ENCODE measurements at regions not wholly inside any gene's neighbourhood (a gene's known extent, or its start where the extent isn't known, plus 50 kb on each side); places are given as distances from the start of the nearest gene placed in this dataset.

- DNase-seq (ENCODE audit: low spot score), result no peak
Observed at GRCh38 chr17:12431188-12431587, 234.5 kb upstream of the MYOCD start.

DNA sequence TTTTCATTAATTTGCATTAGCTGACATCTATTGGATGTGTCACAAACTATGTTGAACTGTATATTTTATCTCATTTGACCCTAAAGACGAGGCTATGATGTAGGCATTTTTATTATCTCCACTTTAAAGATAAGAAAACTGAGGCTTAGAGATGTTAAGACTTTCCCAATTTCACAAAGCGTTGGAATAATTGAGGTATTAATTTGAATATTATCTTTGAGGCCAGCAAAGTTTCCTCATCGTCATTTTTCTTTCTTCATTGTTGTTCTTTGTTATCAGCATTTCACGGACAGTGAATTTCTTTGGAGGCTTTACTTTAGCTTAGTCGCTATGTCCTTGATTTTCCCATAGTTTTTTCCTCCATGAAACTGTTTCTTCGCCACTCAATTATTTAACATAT, 227.5 kb upstream of the MYOCD start:
- DNase-seq (ENCODE audit: low spot score), result no peak

GRCh38 chr17:12438813-12439586, 226.7 kb upstream of the MYOCD start:
- no peak for DNase-seq (ENCODE audit: low spot score)

DNA sequence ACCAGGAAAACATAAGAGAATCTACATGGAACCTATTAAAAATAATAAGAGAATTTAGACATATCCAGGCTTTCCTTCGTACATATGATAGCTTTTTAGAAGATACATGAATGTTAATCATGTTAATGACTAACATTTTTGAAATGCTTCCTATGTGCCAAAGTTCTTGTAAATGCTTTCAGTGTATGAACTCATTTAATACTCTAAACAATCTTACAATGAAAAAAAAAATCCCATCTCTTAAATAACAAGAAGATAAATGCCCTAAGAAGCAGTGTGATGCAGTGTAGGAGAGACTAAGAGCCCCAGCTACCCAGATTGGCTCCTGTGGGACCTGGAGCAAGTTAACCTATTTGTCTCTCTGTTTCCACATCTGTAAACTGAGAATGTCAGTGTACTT, 220.4 kb upstream of the MYOCD start:
- DNase-seq (ENCODE audit: low spot score), result no peak

DNA sequence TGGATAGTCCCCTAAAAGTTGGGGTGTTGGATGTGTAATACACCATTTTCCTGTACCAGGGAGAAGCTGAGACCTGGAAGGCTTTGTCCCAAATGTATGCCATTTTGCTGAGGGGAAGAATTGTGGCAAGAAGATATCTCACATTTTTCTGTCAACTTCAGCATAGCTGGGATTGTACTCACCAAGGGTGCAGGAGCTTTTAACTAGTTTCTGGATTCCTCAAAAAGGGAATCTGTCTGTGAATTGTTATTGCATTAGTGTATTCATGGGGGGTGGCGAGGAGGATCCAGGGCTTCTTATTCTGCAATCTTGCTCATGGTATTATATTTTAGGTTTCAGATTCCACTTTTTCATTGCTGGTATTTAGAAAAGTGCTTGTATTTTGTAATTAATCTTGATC, 208.2 kb upstream of the MYOCD start:
- no peak for DNase-seq (ENCODE audit: low spot score)

DNA sequence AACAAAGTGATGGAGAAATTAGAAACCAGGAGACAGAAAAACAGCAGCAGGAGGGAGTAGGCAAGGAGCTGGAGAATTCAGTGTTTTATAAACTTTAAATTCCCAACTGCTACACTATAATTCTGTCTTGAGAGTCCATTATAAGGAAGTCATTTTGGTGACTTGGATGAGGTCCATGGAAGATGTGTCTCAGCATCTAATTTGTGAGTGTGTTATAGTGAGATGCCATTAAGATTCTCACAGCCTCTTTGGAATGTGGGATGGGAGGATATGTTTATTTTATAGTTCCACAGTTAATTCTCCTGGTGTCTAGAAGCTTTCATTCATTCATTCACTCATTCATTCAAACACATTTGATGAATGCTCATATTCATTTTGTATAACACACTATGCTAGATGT, 206.0 kb upstream of the MYOCD start:
- no peak for DNase-seq (ENCODE audit: low spot score)

GRCh38 chr17:12463102-12463501, 202.6 kb upstream of the MYOCD start:
- DNase-seq (ENCODE audit: low spot score), result peak; percentile 72

DNA sequence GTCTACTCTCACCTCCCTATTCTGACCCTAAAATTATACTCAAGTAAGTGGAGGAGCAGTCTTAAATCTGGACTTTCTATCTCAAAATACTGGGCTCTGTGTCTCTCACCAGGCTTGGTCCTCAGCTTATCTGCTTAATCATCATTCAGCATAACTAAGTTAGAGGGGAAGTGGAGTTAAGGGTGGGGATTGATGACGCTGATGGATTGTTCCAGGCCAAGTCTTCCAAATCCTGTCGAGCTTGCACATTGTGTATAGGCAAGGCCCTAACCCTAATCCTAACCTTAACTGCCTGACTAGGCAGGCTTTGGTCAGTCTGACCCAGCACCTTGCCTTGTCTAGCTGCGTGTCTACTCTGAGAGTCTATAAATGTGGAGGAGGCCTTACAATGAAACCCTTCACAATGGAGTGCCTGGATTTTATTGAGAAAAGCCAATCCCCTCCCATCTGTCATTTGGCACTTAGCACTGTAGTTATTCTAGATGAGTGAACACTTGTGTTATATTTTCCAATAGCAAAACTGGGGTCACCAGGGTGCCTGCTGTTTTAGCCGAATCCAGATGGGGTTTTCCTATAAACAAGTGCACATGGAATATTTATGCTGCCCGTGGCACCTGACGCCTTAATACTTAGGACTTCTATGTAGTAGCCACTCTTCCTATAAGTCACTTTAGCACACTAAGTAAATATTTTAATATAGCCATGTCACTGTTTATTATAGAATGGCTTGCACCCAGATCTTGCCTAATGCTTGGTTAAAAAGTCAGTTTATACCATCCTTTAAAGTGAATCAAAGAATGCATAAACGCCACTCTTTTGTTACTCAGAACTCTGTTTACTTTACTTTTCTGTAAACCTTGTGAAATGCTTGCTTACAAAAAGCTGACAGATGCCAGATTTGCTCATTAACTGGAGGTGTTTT, 193.2 kb upstream of the MYOCD start:
- no peak for DNase-seq (ENCODE audit: low spot score)

GRCh38 chr17:12478311-12478710, 187.4 kb upstream of the MYOCD start:
- DNase-seq (ENCODE audit: low spot score), result no peak

DNA sequence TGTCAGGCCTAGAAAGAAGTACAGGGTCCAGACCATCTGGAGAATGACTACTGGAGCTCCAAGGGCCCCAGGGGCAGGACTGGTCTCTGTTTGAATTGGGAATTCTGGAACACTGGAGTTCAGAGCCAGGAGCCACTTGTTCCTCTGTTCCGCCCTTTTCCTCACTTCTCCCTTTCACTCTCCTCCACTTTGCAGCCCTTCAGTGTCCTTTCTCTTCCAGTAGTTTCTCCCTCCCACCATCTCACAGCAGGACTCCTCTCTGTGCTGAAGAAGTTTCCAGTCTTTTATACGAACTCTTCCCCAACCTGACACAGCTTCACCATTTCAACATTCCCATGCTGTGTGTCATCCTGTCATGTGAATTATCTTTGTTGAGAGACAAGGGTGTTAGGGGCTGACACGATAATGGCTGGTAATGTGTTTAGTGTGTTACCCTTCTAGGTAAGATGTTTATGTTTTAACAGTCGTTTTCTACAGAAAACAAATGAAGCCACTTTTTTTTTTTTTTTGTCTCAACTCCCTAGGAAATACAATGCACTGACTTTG, 180.3 kb upstream of the MYOCD start:
- DNase-seq (ENCODE audit: low spot score), result no peak

DNA sequence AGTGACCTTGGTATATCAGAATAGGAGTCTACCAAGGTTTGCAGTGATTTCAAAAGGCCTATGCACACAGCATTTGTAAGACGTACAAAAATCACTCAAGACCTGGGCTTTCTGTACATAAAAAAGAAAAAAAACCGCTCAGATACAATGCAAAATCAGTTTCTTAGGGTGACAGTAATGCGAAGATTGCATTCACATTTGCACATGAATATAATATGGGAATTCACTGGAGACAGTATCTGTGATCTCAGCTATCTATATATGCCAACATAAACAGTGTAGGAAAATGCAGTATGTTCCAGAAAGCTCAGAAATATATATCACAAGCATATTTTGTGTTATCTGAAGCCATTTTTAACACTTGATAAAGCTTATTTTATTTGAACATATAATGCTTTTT, 176.4 kb upstream of the MYOCD start:
- DNase-seq (ENCODE audit: low spot score), result peak; percentile 21

GRCh38 chr17:12492450-12492849, 173.2 kb upstream of the MYOCD start:
- peak; percentile 78 for DNase-seq (ENCODE audit: low spot score)

- DNase-seq (ENCODE audit: low spot score), result no peak
Observed at GRCh38 chr17:12505866-12506265, 159.8 kb upstream of the MYOCD start.

GRCh38 chr17:12507026-12507595, 158.6 kb upstream of the MYOCD start:
- no peak for DNase-seq (ENCODE audit: low spot score)

DNA sequence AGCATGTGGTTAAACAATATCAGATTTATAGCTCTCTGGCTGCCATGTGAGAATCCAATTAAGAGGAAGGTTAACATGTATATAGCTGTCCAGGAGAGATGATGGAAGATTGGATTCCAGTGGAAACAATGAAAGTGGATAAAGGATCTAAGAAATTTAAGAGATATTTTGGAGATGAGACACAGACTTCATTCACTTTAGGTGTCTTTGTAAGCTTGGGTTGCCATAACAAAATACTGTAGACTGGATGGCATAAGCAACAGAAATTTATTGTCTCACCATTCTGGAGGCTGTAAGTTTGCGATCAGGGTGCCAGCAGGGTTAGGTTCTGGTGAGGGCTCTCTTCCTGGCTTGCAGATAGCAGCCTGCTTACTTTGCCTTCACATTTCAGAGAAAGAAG, 155.9 kb upstream of the MYOCD start:
- DNase-seq (ENCODE audit: low spot score), result no peak

- peak; percentile 87 for DNase-seq (ENCODE audit: low spot score)
Observed at GRCh38 chr17:12510535-12510934, 155.2 kb upstream of the MYOCD start.

DNA sequence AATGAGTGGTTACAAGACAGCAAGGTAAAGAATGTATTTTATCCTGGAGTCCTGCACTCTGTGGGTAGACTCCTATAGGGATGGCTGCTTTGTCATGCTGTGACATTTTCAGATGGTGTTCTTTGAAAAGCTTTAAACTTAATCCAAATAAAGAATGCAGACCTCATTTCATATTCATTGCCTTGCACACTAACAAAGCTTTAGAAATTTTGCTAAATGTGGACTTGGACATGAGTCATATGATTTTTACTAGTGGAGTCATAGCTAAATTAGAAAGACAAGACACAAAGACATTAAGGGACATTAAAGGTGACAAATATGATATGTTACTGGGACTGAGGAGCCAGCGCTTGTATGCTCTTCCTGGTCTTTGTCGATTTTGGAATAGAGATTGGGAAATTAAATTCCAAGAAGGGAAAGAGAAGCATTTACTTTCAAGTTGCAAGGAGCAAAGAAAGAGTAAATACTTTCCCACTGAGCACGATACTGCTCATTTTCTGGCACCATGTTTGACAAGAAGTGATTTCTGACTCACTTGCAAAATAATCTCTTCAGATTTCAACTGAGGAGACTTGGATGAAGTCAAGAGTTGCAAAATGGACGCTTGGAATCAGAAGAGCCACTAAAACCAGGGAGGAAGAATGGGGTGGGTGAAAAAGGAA, 152.9 kb upstream of the MYOCD start:
- peak; percentile 40 for DNase-seq (ENCODE audit: low spot score)

DNA sequence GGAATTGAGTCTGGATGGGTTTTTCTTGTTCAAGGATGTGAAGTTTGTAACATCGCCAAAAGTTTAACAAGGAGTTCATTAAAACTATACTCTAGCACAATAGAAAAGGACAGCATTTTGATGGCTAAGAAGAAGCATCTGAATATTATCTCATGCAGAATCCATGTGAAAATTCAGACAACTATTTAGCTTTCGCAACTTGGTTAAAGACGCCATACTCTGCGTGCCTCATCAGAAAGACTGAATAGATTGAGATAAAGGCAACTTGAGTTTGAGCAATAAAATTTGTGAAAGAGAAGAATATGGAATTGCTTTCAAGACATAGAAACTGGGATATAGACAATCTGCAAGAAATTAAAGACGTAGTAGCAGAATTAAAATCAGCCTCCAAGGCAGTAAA, 151.1 kb upstream of the MYOCD start:
- no peak for DNase-seq (ENCODE audit: low spot score)

- DNase-seq (ENCODE audit: low spot score), result peak; percentile 14
Observed at GRCh38 chr17:12519956-12520594, 145.6 kb upstream of the MYOCD start.

DNA sequence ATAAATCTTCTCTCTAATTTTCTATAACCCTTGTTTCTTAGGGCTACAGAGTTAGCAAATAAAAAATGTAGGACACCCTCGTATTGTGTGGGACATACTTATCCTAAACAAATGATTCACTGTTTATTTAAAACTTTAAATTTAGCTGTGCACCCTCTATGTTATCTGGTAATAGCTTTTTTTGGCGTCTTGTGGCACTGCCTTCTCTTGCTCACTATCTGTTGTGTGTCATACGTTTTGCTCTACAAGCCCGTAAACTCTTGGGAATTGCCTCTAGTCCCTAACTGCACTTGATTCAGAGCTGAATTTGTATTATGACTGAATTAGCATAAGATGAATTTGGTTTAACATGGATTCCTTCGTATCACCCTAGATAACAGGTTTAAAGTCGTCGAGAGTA, 144.3 kb upstream of the MYOCD start:
- peak; percentile 41 for DNase-seq (ENCODE audit: low spot score)

GRCh38 chr17:12522336-12522735, 143.4 kb upstream of the MYOCD start:
- DNase-seq (ENCODE audit: low spot score), result no peak
